Ectodermal cell (in vitro differentiated cells): ENCODE measurements at regions not wholly inside any gene's neighbourhood (a gene's known extent, or its start where the extent isn't known, plus 50 kb on each side); places are given as distances from the start of the nearest gene placed in this dataset.

Source experiments
- H3K27ac ChIP-seq: 2 replicates; pipeline ENCODE4 v1.7.0; 2013; ENCODE audit warnings: mild to moderate bottlenecking, low read depth, low read length; ENCODE audit not compliant: insufficient read depth, poor library complexity, severe bottlenecking
- H3K27me3 ChIP-seq: 2 replicates; pipeline ENCODE4 v1.7.0; 2013; ENCODE audit warnings: mild to moderate bottlenecking, low read length; ENCODE audit not compliant: insufficient read depth, control insufficient read depth, poor library complexity, severe bottlenecking
- H3K36me3 ChIP-seq: one replicate; pipeline ENCODE4 v1.7.0; 2013; ENCODE audit warnings: low read length; ENCODE audit not compliant: control insufficient read depth, insufficient read depth
- H3K4me1 ChIP-seq: one replicate; pipeline ENCODE4 v1.7.0; 2013; ENCODE audit warnings: low read length; ENCODE audit not compliant: control insufficient read depth, insufficient read depth
- H3K4me3 ChIP-seq: 2 replicates; pipeline ENCODE4 v1.7.0; 2013; ENCODE audit warnings: low read depth, low read length, control low read depth; ENCODE audit not compliant: insufficient read depth
- H3K9me3 ChIP-seq: 2 replicates; pipeline ENCODE4 v1.7.0; 2013; ENCODE audit warnings: mild to moderate bottlenecking, low read length, moderate library complexity; ENCODE audit not compliant: control insufficient read depth
- WGBS, 2 experiments: methylation state at CpG; one replicate each; pipeline ENCODE4 v1.1.7; 2013; ENCODE audit warnings: missing lambda C conversion rate in 2 of 2; 5-methylcytosine and 5-hydroxymethylcytosine counted together

DNA sequence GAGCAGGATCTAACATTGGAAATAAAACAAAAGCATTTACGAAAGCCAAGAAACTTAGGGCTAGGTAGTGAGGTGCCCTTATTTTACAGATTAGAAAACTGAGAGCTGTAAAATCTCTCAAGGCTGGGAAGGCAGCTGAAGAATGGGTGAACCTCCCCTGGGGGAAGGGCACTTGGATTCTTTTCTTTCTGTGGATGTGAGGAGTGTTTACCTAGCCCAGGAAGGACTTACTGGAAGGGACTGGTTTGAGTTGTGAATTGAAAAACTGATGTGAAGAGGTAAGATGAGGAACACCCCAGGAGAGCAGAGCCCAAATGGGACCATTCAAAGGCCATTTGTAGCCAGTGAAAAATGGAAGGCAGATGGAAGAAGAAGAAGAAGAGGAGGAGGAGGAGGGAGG, 74.7 kb upstream of the NGF start:
- no peak overlapping the region for H3K27ac ChIP-seq
- no peaks in the 10 kb centered on the region for H3K36me3 ChIP-seq
- H3K4me3 ChIP-seq, result no peak overlapping the region
- no peaks in the 10 kb centered on the region for H3K9me3 ChIP-seq
- no peaks in the 10 kb centered on the region for H3K4me1 ChIP-seq
- no peaks in the 10 kb centered on the region for H3K27me3 ChIP-seq
- WGBS, 2 experiments, result 91% methylated on average over 1 of the region's 1 CpG

DNA sequence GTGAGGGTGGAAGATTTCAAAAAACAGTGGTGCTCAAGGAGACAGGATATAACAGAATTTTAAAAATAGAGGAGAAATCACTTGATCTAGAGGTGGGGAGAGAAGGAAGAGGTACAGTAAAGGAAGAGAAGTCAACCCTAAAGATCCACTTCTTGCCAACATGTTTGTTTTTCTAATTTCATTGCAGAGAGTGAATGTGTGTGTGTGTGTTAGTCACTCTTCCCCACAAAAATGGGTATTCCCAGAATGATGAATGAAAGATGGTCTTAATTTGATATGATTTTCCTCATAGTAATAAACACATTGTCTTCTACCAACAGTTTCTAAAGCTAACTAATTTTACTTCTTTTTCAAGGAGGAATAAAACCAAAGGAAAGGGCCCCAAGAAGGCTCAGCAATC, 74.2 kb upstream of the NGF start:
- H3K36me3 ChIP-seq, result no peaks in the 10 kb centered on the region
- H3K27ac ChIP-seq, result no peak overlapping the region
- H3K4me3 ChIP-seq, result no peak overlapping the region
- H3K4me1 ChIP-seq, result no peaks in the 10 kb centered on the region
- H3K27me3 ChIP-seq, result no peaks in the 10 kb centered on the region
- no peaks in the 10 kb centered on the region for H3K9me3 ChIP-seq

DNA sequence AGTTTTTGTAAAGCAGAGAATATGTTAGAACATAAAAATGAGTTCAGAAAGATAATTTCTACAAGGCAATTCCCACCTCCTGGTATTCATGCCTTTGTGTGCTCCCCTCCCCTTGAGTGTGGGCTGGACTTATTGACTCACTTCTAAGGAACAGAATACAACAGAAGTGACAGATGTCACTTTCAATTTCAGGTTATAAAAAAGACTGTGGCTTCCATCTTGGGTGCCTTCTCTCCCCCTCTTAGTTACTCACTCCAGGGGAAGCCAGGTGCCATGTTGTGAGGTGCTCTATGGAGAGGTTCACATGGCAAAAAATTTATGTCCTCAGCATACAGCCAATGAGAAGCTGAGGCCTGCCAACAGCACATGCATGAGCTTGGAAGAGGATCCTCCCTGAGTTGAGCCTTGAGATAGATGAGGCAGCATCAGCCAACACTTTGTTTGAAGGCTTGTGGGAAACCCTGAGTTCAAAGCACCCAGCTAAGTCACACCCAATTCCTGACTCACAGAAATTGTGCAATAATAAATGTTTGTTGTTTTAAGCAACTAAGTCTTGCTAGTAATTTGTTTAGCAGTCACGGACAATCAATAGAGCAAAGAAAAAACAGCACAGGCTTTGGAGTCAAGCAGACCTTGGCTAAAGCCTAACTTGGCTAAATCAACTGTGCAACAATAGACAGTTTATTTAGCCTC, 73.5 kb upstream of the NGF start:
- no peaks in the 10 kb centered on the region for H3K9me3 ChIP-seq
- WGBS, 2 experiments, result 95 to 100% methylated on average over 1 of the region's 1 CpG
- H3K27ac ChIP-seq, result no peak overlapping the region
- no peak overlapping the region for H3K4me3 ChIP-seq
- no peaks in the 10 kb centered on the region for H3K36me3 ChIP-seq
- H3K27me3 ChIP-seq, result no peaks in the 10 kb centered on the region
- H3K4me1 ChIP-seq, result no peaks in the 10 kb centered on the region

DNA sequence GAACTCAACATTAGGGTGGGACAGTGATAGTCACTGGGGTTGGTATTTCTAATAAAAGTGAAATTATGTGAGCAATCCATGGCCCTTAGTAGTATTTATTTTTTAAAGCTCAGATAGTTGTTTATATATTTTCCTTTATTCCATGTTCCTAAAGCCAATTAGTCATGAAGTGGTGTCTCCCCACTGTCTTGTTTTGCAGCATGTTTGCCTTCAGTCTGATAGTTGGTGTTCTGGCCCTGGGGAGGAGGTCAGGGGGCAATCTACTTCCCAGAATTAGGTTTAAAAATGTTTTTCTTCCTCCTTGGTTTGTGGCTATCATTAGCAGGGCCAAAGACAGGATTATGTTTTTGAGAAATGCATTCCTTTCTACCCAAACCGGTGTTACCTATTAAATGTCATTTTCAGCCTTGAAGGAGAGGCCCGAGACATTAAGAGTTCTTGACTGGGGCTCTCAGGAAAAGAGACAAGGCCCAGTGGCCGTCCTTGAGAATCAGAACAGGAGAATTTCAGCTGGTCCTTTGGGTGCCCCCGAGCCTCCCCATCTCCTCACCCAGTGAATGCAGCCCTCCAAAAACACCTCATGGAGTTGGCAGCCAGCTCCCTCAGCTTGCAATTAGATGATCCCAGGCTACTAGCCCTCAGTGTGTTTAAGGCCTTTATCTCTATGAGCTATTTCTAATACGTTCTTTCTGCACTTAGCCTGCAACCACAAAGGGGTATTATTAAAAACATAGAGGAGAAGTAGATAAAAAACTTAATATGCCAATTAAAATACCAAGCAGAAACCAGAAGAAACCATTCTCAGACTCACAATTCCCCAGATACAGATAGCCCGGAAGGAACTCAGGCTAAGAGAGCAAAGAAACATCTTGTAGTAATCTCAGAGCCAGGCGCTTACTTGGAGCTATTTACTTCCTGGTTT, 71.3 kb upstream of the NGF start:
- no peak overlapping the region for H3K27ac ChIP-seq

DNA sequence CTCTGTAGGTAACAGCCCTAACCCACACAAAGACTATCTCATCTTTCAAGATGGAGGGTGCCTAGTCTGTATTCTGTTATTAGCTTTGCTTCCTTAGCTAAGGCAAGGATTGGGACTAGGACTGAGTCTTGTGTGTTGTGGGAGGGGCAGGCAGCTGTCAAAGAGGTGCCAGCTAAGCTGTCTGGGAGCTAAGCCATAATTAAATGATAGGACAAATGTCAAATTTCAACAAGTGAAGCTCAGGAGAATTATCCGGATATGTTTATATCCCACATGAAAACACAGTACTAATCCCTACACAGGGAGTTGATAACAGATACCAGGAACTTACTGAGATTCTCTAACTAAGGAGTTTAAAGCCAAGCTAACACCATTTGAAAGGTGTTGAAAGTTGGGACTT, 70.5 kb upstream of the NGF start:
- Histone ChIP-seq H3K27me3 (no peaks in the 10 kb centered on the region), H3K36me3 (no peaks in the 10 kb centered on the region), H3K4me1 (no peaks in the 10 kb centered on the region), H3K9me3 (peaks cover 4% of the 10 kb centered on the region), H3K4me3 (no peak overlapping the region), H3K27ac (no peak overlapping the region)
- WGBS, 2 experiments, result 92 to 94% methylated on average over 1 of the region's 1 CpG

More for the DNA sequence above, 71.3 kb upstream of the NGF start:
- H3K4me1 ChIP-seq, result no peaks in the 10 kb centered on the region
- WGBS, 2 experiments, result 90 to 91% methylated on average over 6 to 7 of the region's 7 CpGs
- no peaks in the 10 kb centered on the region for H3K27me3 ChIP-seq
- H3K9me3 ChIP-seq, result peaks cover 4% of the 10 kb centered on the region
- H3K4me3 ChIP-seq, result no peak overlapping the region
- H3K36me3 ChIP-seq, result no peaks in the 10 kb centered on the region

DNA sequence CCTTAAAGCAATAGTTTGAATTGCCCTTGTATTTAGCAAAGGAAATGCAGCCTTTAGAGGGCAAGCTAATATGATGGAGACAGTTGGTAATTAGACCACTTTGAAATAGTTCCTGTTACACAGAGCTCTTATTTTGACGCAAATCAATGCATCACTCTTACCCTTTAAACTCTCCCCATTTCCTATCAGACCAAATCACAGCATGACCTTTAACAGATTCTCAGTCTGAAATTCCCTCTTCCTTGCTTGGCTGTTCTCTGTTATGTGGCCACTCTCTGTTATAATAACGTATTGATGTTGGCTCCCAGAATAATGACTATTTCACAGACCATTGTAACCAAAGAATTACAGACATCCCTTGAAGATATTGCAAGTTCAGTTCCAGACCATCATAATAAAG, 66.9 kb upstream of the NGF start:
- Histone ChIP-seq H3K9me3 (peaks cover 4% of the 10 kb centered on the region), H3K4me1 (no peaks in the 10 kb centered on the region), H3K27me3 (no peaks in the 10 kb centered on the region), H3K27ac (no peak overlapping the region), H3K36me3 (no peaks in the 10 kb centered on the region), H3K4me3 (no peak overlapping the region)
- 88 to 89% methylated on average over 2 of the region's 2 CpGs for WGBS, 2 experiments

GRCh38 chr1:115402753-115403184, 64.7 kb upstream of the NGF start:
- 90 to 94% methylated on average over 2 of the region's 2 CpGs for WGBS, 2 experiments
- H3K27ac ChIP-seq, result no peak overlapping the region
- H3K36me3 ChIP-seq, result no peaks in the 10 kb centered on the region
- H3K4me1 ChIP-seq, result no peaks in the 10 kb centered on the region
- no peaks in the 10 kb centered on the region for H3K27me3 ChIP-seq
- H3K4me3 ChIP-seq, result no peak overlapping the region
- peaks cover 4% of the 10 kb centered on the region for H3K9me3 ChIP-seq

DNA sequence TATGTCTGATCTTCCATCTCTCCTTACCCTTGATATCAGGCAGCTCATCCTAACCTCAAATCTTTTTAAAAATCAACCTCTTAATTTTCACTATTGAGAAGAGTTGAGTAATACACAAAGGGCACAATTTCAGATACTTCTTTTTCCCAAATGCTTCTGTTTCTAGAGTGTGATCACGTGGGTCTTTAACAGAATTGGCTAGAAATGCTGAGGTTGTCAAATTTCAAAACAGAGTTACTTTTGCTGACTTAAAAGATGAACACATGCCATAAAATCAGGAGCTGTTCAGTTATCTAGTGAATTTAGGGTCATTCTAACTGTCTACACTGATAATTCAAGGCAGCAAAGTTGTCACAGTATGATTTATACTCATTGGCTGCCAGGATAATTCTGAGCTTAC, 63.6 kb upstream of the NGF start:
- H3K4me1 ChIP-seq, result no peaks in the 10 kb centered on the region
- 76 to 100% methylated on average over 1 of the region's 1 CpG for WGBS, 2 experiments
- H3K27me3 ChIP-seq, result no peaks in the 10 kb centered on the region
- H3K36me3 ChIP-seq, result no peaks in the 10 kb centered on the region
- no peak overlapping the region for H3K4me3 ChIP-seq
- H3K9me3 ChIP-seq, result peaks cover 4% of the 10 kb centered on the region
- no peak overlapping the region for H3K27ac ChIP-seq

DNA sequence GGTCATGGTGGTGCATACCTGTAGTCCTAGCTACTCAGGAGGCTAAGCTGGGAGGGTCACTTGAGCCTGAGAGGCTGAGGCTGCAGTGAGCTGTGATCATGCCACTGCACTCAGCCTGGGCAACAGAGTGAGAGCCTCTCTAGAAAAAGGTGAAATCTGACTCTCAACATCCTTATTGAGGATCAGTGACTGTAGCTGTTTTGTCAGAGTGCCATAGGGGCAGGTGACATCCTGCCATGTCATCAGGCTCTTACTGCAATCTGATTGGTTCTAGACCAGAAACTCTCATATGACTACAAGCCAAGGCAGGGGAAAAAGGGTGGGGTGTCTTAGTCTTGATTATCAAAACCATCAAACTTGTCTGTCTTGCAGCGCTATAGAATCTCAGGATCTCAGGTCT, 62.8 kb upstream of the NGF start:
- Histone ChIP-seq H3K36me3 (no peaks in the 10 kb centered on the region), H3K4me3 (no peak overlapping the region), H3K27ac (no peak overlapping the region), H3K4me1 (no peaks in the 10 kb centered on the region), H3K27me3 (no peaks in the 10 kb centered on the region), H3K9me3 (peaks cover 4% of the 10 kb centered on the region)
- WGBS, 2 experiments, result 82 to 95% methylated on average over 1 of the region's 1 CpG

GRCh38 chr1:115400426-115400825, 62.4 kb upstream of the NGF start:
- no peaks in the 10 kb centered on the region for H3K9me3 ChIP-seq
- no peaks in the 10 kb centered on the region for H3K27me3 ChIP-seq
- no peaks in the 10 kb centered on the region for H3K36me3 ChIP-seq
- no peak overlapping the region for H3K4me3 ChIP-seq
- 93 to 96% methylated on average over 3 to 5 of the region's 5 CpGs for WGBS, 2 experiments
- no peak overlapping the region for H3K27ac ChIP-seq
- no peaks in the 10 kb centered on the region for H3K4me1 ChIP-seq
